Stimulated activated CD4-positive, alpha-beta T cell treated with anti-CD3 and anti-CD28 coated beads, Interleukin-4, amount 100 ng/mL, for 1 hour (primary cell): ENCODE measurements at regions not wholly inside any gene's neighbourhood (a gene's known extent, or its start where the extent isn't known, plus 50 kb on each side); places are given as distances from the start of the nearest gene placed in this dataset.
"Not testable (repeated sequence)": the region's sequence is repeated elsewhere in the genome, so short reads cannot be mapped to it uniquely, and the experiment has no call there.

ENCODE experiments used
- DNase-seq: peaks from one replicate; pipeline ENCODE4 v3.0.0-alpha.2; 2020

GRCh38 chr5:160479220-160479619 lies 57.6 kb downstream of the PTTG1 start:
- no peak for DNase-seq

GRCh38 chr5:160479926-160480325 lies 58.3 kb downstream of the PTTG1 start:
- DNase-seq: no peak

GRCh38 chr5:160480652-160481051 lies 59.0 kb downstream of the PTTG1 start:
- DNase-seq: no peak

GRCh38 chr5:160484678-160485077 lies 63.0 kb downstream of the PTTG1 start:
- DNase-seq: no peak

GRCh38 chr5:160485364-160485969 lies 63.8 kb downstream of the PTTG1 start:
- DNase-seq: no peak

GRCh38 chr5:160486573-160486972 lies 64.9 kb downstream of the PTTG1 start:
- no peak for DNase-seq

- no peak for DNase-seq
Observed at GRCh38 chr5:160488394-160489325, 67.0 kb downstream of the PTTG1 start.

GRCh38 chr5:160491438-160491837 lies 69.8 kb downstream of the PTTG1 start:
- DNase-seq: no peak

- no peak for DNase-seq
Observed at GRCh38 chr5:160492565-160492964, 70.9 kb downstream of the PTTG1 start.

GRCh38 chr5:160493806-160494338 lies 72.2 kb downstream of the PTTG1 start:
- no peak for DNase-seq

GRCh38 chr5:160494451-160494850 lies 72.8 kb downstream of the PTTG1 start:
- no peak for DNase-seq

- no peak for DNase-seq
Observed at GRCh38 chr5:160496334-160496733, 74.7 kb downstream of the PTTG1 start.

- DNase-seq: no peak
Observed at GRCh38 chr5:160496784-160497183, 75.1 kb downstream of the PTTG1 start.

GRCh38 chr5:160497878-160498277 lies 76.2 kb downstream of the PTTG1 start:
- no peak for DNase-seq

- DNase-seq: not testable (repeated sequence)
Observed at GRCh38 chr5:160498441-160499043, 76.9 kb downstream of the PTTG1 start.

- DNase-seq: no peak
Observed at GRCh38 chr5:160500786-160501779, 79.4 kb downstream of the PTTG1 start.

- DNase-seq: no peak
Observed at GRCh38 chr5:160504906-160505305, 83.3 kb downstream of the PTTG1 start.

- peak; percentile 43 for DNase-seq
Observed at GRCh38 chr5:160506006-160507004, 84.7 kb downstream of the PTTG1 start.

- no peak for DNase-seq
Observed at GRCh38 chr5:160507221-160507721, 85.6 kb downstream of the PTTG1 start.

GRCh38 chr5:160508780-160509361 lies 87.2 kb downstream of the PTTG1 start:
- peak; percentile 33 for DNase-seq
